ENCODE measurements at regions not wholly inside any gene's neighbourhood (a gene's known extent, or its start where the extent isn't known, plus 50 kb on each side); places are given as distances from the start of the nearest gene placed in this dataset.
A peak's percentile ranks its signal among the peaks of the same experiment; 100 is the strongest.

GRCh38 chr4:11937941-11938340, 509.2 kb upstream of the HS3ST1 start:
- DNase-seq (no peak), ATAC-seq (no peak)
- no peak overlapping the region for H3K4me3 Mint-ChIP-seq
- H3K4me1 Mint-ChIP-seq = no peaks in the 10 kb centered on the region
- no peaks in the 10 kb centered on the region for H3K27me3 Mint-ChIP-seq
- H3K9me3 Mint-ChIP-seq = peaks cover 5 to 8% of the 10 kb centered on the region in 2 donors
- no peak overlapping the region for H3K27ac Mint-ChIP-seq

DNA sequence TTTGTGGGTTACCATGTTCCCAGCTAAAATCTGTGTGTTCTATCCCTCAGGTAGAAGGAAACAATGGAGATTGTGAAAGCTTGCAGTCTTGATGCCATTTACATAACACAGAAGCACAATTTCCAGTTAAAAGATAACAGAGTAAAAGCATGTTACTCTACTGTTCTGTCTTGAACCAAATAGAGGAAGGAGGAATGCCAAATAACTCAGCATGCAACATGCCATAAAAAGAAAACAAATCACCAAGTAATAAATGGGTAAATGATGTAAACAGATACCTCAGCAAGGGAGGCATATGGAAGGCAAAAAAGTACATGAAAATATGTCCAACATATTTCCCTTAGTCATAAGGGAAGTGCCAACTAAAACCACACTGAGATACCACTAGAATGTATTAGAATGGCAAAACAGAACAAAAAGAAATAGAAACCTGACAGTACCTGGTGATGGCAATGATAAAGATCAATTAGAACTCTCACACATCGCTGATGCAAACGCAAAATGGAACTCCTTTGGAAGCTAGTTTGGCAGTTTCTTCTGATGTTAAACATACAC, 502.6 kb upstream of the HS3ST1 start:
- no peak for DNase-seq
- no peak for ATAC-seq
- Mint-ChIP-seq H3K9me3 (peaks cover 9 to 10% of the 10 kb centered on the region in 2 donors), H3K4me1 (no peaks in the 10 kb centered on the region), H3K27me3 (no peaks in the 10 kb centered on the region), H3K27ac (no peak overlapping the region), H3K4me3 (no peak overlapping the region)

DNA sequence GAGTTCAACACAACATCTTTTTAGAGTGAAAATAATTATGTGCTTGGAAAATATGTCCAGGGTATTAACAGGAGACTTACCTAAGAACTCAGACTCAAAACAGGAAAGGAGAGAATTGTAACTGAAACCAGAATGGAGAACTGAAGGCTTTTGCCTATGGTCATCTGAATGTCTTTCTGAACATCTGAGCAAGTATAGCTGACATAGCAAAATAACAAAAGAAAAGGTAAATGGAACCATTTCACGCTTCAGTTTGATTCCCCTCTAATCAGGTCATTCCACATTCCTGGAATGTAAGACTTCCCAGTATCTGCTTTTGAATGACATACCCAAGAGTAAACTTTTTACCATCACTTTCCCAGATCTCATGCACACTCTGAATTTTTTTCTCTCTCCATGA, 500.4 kb upstream of the HS3ST1 start:
- Mint-ChIP-seq H3K4me3 (no peak overlapping the region), H3K9me3 (peaks cover 7 to 10% of the 10 kb centered on the region in 2 donors), H3K4me1 (no peaks in the 10 kb centered on the region), H3K27me3 (no peaks in the 10 kb centered on the region), H3K27ac (no peak overlapping the region)
- DNase-seq (no peak), ATAC-seq (no peak)

GRCh38 chr4:11919316-11919715, 490.6 kb upstream of the HS3ST1 start:
- Mint-ChIP-seq H3K9me3 (peaks cover 12 to 22% of the 10 kb centered on the region in 2 donors), H3K4me3 (no peak overlapping the region), H3K27ac (no peak overlapping the region), H3K27me3 (no peaks in the 10 kb centered on the region), H3K4me1 (no peaks in the 10 kb centered on the region)
- DNase-seq = no peak
- ATAC-seq = no peak

DNA sequence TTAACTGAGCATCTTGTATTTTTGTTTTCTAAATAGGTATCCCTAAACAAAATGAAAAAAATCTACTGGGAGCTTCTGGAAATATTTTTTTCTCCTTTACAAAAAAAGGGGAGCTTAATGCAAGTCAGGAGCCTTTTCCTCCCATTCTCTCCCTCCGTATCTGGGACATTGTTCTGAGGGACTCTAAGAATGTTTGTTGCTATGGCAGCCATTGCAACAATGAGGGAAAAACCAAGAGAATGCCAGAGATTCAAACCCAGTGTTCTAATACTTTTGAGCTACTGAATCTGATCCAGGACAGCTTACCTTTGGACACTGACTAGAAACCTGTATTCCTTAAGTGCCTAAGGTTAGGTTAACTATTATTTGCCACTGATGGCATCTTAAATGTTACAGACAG, 485.7 kb upstream of the HS3ST1 start:
- Mint-ChIP-seq H3K27ac (no peak overlapping the region), H3K27me3 (no peaks in the 10 kb centered on the region), H3K9me3 (peaks cover 12 to 18% of the 10 kb centered on the region in 2 donors), H3K4me1 (no peaks in the 10 kb centered on the region), H3K4me3 (no peak overlapping the region)
- DNase-seq (no peak), ATAC-seq (no peak)

DNA sequence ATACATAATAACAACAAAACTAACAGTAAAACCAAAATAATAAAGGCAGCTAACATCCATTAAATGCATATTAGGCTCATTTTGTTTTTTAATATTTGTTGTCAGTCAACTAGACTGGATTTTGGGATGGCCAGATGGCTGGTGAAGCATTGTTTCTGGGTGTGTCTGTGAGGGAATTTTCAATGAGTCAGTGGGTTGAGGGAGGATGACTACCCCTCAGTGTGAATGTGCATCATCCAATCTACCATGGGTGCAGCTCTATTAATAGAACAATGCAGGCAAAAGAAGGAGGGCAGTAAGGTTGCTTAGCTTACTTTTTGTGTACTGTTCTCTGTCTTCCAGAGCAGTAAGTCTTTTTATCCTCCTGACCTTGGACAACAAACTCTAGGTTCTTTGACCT, 484.2 kb upstream of the HS3ST1 start:
- no peak overlapping the region for H3K4me3 Mint-ChIP-seq
- no peak overlapping the region for H3K27ac Mint-ChIP-seq
- DNase-seq (no peak), ATAC-seq (no peak)
- H3K9me3 Mint-ChIP-seq = peaks cover 12 to 18% of the 10 kb centered on the region in 2 donors
- H3K27me3 Mint-ChIP-seq = no peaks in the 10 kb centered on the region
- no peaks in the 10 kb centered on the region for H3K4me1 Mint-ChIP-seq

DNA sequence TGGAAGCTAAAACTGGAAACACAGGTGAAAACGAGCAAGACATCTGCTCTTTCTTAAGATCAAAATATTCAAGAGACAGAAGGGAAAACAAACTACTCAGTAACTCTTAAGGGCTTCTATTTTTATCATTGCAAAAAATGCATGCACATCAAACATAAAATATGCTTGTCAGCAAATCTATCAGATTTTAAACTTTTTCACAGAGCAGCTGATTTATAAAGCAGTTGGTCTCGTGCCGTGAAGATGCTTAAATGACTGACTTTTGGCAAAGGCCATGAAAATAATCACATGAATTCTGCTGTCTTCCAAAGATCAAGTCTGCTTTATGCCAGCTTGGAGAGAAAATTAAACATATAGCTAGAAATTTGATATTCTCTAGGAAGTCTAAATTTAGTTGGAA, 482.1 kb upstream of the HS3ST1 start:
- ATAC-seq (no peak), DNase-seq (no peak)
- Mint-ChIP-seq H3K4me1 (no peaks in the 10 kb centered on the region), H3K27ac (no peak overlapping the region), H3K4me3 (no peak overlapping the region), H3K9me3 (peaks cover 1 to 8% of the 10 kb centered on the region in 2 donors), H3K27me3 (no peaks in the 10 kb centered on the region)

DNA sequence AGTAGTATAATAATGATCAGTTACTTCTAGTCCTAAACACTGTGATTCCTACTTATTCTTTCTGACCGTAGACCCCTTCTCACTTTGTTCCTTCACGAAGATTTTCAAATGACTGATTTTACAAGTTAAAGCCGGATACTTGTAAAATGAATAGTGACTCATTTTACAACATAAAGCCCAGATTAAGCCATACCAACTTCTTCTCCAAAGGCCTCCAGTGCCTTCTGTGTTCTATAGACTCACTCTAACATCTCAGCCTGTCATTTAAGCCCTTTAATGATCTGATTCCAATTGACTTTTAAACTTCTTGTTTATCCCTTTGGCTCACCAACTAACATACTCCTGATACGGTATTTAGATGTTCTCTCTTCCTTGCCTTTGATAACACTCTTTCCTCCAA, 480.0 kb upstream of the HS3ST1 start:
- Mint-ChIP-seq H3K4me1 (no peaks in the 10 kb centered on the region), H3K27ac (no peak overlapping the region), H3K9me3 (no peaks in the 10 kb centered on the region), H3K27me3 (peaks cover 8% of the 10 kb centered on the region), H3K4me3 (no peak overlapping the region)
- no peak for ATAC-seq
- no peak for DNase-seq

- Mint-ChIP-seq H3K4me3 (no peak overlapping the region), H3K4me1 (no peaks in the 10 kb centered on the region), H3K27ac (no peak overlapping the region), H3K9me3 (no peaks in the 10 kb centered on the region), H3K27me3 (peaks cover 8% of the 10 kb centered on the region)
- DNase-seq (no peak), ATAC-seq (no peak)
Measured at GRCh38 chr4:11908205-11908604, 479.5 kb upstream of the HS3ST1 start.

DNA sequence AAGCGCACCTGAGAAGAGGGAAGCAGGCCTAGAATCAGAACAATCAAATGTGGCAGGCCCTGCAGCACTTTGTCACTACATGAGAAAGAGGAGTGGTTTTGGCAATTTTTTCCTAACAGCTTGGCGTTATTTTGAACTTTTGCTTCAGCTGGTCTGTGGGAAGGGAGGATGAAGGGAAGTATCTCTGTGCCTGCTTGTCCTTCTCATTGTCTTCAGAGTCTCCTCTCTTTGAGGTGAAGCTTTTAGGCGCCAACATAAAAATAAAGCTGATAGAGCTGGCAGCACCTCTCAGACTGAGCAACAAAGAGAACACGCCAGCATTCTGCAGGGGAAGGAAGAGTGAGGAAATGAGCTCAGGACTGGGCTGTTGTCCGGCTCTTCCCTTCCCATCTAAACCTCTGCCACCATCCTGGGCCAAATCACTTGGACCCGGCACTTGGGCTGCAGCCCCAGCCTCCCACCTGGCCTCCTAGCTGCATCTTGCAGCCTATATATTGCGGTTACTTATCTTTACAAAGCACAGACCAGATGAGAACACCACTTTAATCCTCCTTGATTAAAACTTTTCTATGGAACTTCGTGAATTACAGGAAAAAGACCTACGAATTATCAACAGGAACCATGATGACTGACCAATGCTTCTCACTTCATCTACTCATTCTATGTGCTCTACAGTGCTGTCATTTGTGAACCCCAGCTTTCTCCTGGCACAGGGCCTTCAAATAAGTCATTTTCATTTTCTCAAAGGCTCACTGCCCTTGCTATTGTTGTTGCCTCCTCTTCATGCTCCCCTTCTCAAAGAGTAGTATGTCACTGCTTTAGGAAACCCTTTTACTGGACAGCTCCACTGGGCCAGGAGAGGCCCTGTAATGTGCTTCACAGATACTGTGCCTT, 476.4 kb upstream of the HS3ST1 start:
- Mint-ChIP-seq H3K4me3 (no peak overlapping the region), H3K9me3 (no peaks in the 10 kb centered on the region), H3K27ac (no peak overlapping the region), H3K27me3 (peaks cover 16% of the 10 kb centered on the region), H3K4me1 (no peaks in the 10 kb centered on the region)
- DNase-seq = no peak
- ATAC-seq = no peak

DNA sequence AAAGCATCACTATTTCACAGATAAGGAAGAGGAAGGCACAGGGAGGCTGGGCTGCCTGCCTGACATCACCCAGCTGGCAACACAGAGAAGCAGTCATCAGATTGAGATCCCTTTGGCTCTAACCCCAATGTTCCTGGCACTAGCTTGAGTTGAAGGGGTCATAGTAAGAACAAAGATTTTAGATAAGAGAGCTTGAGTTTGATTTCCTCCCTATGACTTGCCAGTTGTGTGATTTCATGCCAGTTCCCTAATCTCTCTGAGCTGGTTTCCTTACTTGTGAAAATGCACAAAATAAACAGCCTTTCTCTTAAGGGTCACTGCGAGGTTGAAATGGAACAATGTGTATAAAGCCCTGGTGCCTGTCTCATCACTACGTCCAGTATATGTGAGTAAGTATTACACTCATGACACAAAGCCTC, 475.4 kb upstream of the HS3ST1 start:
- no peak for DNase-seq
- peaks cover 16% of the 10 kb centered on the region for H3K27me3 Mint-ChIP-seq
- H3K4me3 Mint-ChIP-seq = no peak overlapping the region
- H3K9me3 Mint-ChIP-seq = peaks cover 1 to 3% of the 10 kb centered on the region in 2 donors
- no peaks in the 10 kb centered on the region for H3K4me1 Mint-ChIP-seq
- ATAC-seq = no peak
- H3K27ac Mint-ChIP-seq = peak overlapping the region in 1 of 2 donors; percentile 77

- Mint-ChIP-seq H3K4me1 (no peaks in the 10 kb centered on the region), H3K27ac (no peak overlapping the region), H3K27me3 (peaks cover 16% of the 10 kb centered on the region), H3K4me3 (no peak overlapping the region), H3K9me3 (peaks cover 16 to 28% of the 10 kb centered on the region in 2 donors)
- no peak for ATAC-seq
- no peak for DNase-seq
Measured at GRCh38 chr4:11901089-11901488, 472.4 kb upstream of the HS3ST1 start.

DNA sequence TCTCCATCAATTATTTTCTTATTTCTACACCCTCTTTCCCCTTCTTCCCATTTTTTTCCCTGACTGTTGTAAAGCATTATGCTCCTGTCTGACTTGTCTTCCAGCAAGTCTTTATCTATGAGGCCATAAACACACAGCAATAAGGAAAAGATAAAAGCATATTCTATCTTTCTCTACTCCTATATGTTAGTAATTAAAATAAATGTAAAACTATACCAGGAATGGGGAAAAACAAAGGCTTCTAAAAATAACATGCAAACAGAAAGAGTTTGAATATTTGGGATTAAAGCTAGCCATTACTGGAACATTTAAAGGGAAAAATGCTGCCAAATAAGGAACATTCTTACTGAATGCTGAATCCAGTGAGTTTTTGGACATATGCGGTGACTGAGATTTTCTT, 471.7 kb upstream of the HS3ST1 start:
- Mint-ChIP-seq H3K27me3 (peaks cover 12% of the 10 kb centered on the region), H3K27ac (no peak overlapping the region), H3K4me1 (no peaks in the 10 kb centered on the region), H3K9me3 (peaks cover 16 to 28% of the 10 kb centered on the region in 2 donors), H3K4me3 (no peak overlapping the region)
- DNase-seq = no peak
- ATAC-seq = no peak

DNA sequence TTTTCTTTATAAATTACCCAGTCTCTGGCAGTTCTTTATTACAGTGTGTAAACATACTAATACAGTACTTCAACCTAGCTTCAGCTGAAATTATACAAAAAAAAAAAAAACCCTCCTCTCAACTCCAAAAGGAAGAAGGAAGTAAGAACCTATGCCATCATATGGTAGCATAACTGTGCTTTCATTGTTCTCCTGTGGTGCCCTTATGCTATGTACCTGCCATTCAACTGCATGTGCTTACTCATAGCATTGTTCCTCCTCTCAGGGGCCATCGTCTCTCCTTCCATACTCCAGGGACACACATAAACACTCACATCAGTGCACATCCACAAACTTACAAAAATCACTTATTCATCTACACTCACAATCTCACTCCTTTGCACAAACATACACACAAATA, 470.1 kb upstream of the HS3ST1 start:
- Mint-ChIP-seq H3K27ac (no peak overlapping the region), H3K4me1 (no peaks in the 10 kb centered on the region), H3K27me3 (peaks cover 8% of the 10 kb centered on the region), H3K9me3 (peaks cover 16 to 28% of the 10 kb centered on the region in 2 donors), H3K4me3 (no peak overlapping the region)
- no peak for ATAC-seq
- no peak for DNase-seq

DNA sequence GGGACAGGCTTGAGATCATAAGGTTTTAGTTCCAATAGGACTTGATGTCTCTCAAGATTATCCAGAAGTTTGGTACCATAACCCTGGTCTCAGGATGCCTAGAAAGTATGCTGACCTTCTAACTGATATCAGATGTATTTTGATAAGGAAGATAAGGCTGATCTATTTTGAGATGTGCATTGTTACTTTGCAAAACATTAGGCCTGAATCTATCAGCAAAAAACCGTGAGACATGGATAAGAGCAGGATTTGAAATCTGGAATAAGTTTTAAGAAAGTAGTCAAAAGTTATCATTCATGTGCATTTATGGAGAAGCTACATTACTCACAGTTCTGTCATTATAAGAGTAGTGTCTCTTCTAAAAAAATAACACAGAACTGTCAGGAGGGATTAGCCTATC, 467.1 kb upstream of the HS3ST1 start:
- H3K4me3 Mint-ChIP-seq = no peak overlapping the region
- H3K4me1 Mint-ChIP-seq = no peaks in the 10 kb centered on the region
- H3K27me3 Mint-ChIP-seq = no peaks in the 10 kb centered on the region
- ATAC-seq = no peak
- no peak for DNase-seq
- H3K27ac Mint-ChIP-seq = no peak overlapping the region
- peaks cover 16 to 28% of the 10 kb centered on the region in 2 donors for H3K9me3 Mint-ChIP-seq

DNA sequence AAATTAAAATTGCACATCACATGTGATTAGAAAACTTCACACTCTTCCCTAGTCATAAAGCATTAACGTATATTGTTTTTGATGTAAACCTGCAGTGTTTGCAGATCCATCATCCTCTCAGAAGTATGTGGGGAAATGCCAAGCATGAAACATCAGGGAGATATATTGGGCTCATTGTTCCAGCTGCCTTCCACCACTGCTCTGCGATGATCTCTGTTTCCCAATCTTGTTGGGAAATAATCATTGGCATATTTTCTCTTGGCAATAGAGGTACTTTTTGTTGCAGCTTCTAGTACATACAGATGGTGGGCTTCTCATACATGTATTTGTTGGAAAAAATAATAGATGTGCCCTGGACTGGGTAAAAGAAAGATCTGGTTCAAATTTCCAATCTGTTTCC, 466.3 kb upstream of the HS3ST1 start:
- Mint-ChIP-seq H3K4me1 (no peaks in the 10 kb centered on the region), H3K4me3 (no peak overlapping the region), H3K27ac (no peak overlapping the region), H3K9me3 (peaks cover 16 to 28% of the 10 kb centered on the region in 2 donors), H3K27me3 (no peaks in the 10 kb centered on the region)
- no peak for DNase-seq
- ATAC-seq = no peak

Measured in stimulated activated naive CD8-positive, alpha-beta T cell treated with anti-CD3 and anti-CD28 coated beads, Interleukin-15, amount 100 ng/mL, for 72 hours (primary cell).